H1 (cell line): ENCODE measurements at regions not wholly inside any gene's neighbourhood (a gene's known extent, or its start where the extent isn't known, plus 50 kb on each side); places are given as distances from the start of the nearest gene placed in this dataset.

Source experiments
- CBX8 ChIP-seq: fragments of 300-800, 300-1000 bp; sonication (generic); IDR thresholded peaks from 2 replicates; pipeline ENCODE4 v1.7.1; 2016; ENCODE audit warnings: low read depth, low read length, borderline replicate concordance
- EZH2 ChIP-seq: fragments of 200-600 bp; sonication (generic); IDR thresholded peaks from 2 replicates; pipeline ENCODE4 v1.7.1; 2012; ENCODE audit warnings: low read depth, mild to moderate bottlenecking, moderate library complexity, low read length, inconsistent platforms; ENCODE audit not compliant: severe bottlenecking
- POLR2A ChIP-seq, 2 experiments: IDR thresholded peaks; 1 replicate in 1 of 2; 2 replicates in 1 of 2; pipeline ENCODE4 v1.6.1; 2011; ENCODE audit warnings: low read depth in 2 of 2, low read length in 2 of 2, mild to moderate bottlenecking in 2 of 2; ENCODE audit errors: control extremely low read depth in 1 of 2
- SUZ12 ChIP-seq: fragments of 200-600 bp; sonication (generic); IDR thresholded peaks from 2 replicates; pipeline ENCODE4 v1.6.1; 2012; ENCODE audit warnings: mild to moderate bottlenecking, inconsistent platforms, low read length, moderate library complexity, mixed read lengths
- TF ChIP-seq, protein P1 (sequence below), 3 experiments: IDR thresholded peaks; 1 replicate in 2 of 3; 2 replicates in 1 of 3; pipeline versions ENCODE4 v1.5.1 to v1.6.1; 2011; ENCODE audit warnings: low read length in 3 of 3, mild to moderate bottlenecking in 3 of 3, inconsistent platforms in 2 of 3, low read depth in 1 of 3, moderate library complexity in 1 of 3; ENCODE audit not compliant: insufficient read depth in 1 of 3; ENCODE audit errors: control extremely low read depth in 1 of 3
- TF ChIP-seq, protein P2 (sequence below): IDR thresholded peaks from 2 replicates; pipeline ENCODE4 v1.6.1; 2011; ENCODE audit warnings: low read length, improper control_type of control experiment

DNA sequence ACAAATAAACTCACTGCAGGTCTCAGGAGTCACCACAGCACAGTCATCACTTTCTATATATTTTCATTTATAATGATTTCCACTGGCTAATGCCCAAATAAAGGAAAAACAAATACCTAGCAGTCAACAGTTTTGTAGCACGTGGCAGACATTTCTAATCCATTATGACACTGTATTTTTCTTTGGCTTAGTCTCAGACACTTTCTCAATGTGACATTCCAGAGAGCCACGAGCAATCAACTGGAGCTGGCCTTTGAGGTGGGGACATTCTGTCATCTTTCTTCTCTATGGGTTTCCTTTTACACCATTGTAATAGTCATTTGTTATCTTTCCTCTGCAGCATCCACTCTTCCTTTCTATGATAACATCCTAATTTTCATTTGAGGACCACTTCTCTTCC, 119.7 kb downstream of the WNT5A start:
- TF ChIP-seq, protein P1, sequence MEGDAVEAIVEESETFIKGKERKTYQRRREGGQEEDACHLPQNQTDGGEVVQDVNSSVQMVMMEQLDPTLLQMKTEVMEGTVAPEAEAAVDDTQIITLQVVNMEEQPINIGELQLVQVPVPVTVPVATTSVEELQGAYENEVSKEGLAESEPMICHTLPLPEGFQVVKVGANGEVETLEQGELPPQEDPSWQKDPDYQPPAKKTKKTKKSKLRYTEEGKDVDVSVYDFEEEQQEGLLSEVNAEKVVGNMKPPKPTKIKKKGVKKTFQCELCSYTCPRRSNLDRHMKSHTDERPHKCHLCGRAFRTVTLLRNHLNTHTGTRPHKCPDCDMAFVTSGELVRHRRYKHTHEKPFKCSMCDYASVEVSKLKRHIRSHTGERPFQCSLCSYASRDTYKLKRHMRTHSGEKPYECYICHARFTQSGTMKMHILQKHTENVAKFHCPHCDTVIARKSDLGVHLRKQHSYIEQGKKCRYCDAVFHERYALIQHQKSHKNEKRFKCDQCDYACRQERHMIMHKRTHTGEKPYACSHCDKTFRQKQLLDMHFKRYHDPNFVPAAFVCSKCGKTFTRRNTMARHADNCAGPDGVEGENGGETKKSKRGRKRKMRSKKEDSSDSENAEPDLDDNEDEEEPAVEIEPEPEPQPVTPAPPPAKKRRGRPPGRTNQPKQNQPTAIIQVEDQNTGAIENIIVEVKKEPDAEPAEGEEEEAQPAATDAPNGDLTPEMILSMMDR (IDR thresholded peaks at IDR 0.05; ENCODE audit: control extremely low read depth in 1 of 3, insufficient read depth in 1 of 3, low read depth in 1 of 3, low read length in 3 of 3), result no peak
- TF ChIP-seq POLR2A (IDR thresholded peaks at IDR 0.05; ENCODE audit: control extremely low read depth in 1 of 2, low read depth in 2 of 2, low read length in 2 of 2) (no peak), SUZ12 (no peak), EZH2 (no peak), CBX8 (no peak)
- TF ChIP-seq, protein P2, sequence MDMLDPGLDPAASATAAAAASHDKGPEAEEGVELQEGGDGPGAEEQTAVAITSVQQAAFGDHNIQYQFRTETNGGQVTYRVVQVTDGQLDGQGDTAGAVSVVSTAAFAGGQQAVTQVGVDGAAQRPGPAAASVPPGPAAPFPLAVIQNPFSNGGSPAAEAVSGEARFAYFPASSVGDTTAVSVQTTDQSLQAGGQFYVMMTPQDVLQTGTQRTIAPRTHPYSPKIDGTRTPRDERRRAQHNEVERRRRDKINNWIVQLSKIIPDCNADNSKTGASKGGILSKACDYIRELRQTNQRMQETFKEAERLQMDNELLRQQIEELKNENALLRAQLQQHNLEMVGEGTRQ, result no peak
